NCI-H1930 (cell line): ENCODE measurements at regions not wholly inside any gene's neighbourhood (a gene's known extent, or its start where the extent isn't known, plus 50 kb on each side); places are given as distances from the start of the nearest gene placed in this dataset.
"Not testable (repeated sequence)": the region's sequence is repeated elsewhere in the genome, so short reads cannot be mapped to it uniquely, and the experiment has no call there.

Experiments
- DNase-seq, 2 experiments: peaks; one replicate each; lab custom pipeline; 2025; lab: John Stamatoyannopoulos, UW

DNA sequence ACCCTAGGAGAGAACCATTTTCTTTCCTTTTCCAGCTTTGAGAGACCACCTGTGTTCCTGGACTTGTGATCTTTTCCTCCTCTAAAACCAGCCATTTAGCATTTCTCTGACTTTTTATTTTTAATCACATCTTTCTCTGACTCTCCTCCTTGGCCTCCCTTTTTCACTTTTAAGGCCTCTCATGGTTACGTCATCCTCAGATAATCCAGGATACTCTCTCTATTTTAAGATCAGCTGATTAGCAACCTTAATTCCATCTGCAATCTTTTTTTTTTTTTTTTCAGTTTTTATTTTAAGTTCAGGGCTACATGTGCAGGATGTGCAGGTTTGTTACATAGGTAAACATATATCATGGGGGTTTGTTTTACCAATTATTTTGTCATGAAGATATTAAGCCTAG lies 54.0 kb downstream of the RFPL4B start:
- no peak for DNase-seq

DNA sequence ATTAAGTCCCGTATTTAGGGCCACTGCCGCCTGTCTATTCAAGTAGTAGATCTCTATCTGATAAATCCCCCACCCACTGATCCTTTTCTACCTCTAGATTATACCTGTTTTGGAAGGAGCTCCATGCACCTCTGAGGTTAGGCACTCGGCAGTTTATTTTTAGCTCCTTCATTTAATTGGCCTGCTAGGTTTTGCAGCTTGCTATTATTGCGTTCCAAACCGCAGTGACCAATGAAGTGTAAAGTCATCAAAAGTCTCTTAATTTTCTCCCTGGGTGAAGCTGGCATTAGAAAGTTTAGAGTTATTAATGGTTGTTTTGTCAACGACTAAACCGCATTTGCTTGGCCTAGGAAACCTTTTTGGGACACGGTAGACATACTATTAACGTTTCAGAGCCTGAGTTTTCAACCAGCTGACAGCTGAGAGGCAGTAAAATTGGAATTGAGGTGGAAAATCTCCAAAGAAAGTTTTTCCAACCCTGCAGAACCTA lies 60.0 kb downstream of the RFPL4B start:
- DNase-seq: no peak

DNA sequence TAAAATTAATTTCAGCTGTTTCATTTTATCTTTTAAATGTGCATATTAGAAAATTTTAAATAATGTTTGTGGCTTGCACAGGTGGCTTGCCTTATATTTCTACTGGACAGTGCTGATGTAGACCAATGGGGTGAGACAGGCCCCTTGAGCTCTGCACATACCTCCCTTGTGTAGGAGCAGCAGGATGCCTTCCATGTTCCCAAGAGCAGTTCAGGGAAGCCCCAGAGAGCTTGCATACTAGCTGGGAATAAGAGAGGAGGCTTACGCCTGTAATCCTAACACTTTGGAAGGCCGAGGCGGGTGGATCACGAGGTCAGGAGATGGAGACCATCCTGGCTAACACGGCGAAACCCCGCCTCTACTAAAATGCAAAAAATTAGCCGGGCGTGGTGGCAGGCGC lies 61.4 kb downstream of the RFPL4B start:
- no peak for DNase-seq

DNA sequence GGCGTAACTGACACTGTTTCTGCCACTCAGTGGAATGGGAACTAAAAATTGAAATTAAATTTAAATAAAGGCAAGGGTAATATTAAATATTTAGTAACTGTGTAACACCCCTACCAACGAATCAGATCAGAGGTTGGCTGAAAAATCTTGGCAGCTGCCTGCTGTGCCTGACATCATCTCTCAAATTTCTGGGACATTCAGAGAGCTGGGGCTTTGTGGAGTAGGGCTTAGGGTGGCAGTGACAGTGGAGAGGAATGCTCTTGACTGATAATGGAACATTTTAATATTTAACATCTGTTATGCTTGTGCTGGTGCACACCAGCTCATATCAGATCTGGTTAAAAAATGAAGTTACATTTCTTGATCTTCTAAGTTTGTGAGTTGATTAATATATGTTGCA lies 62.2 kb downstream of the RFPL4B start:
- DNase-seq: no peak

DNA sequence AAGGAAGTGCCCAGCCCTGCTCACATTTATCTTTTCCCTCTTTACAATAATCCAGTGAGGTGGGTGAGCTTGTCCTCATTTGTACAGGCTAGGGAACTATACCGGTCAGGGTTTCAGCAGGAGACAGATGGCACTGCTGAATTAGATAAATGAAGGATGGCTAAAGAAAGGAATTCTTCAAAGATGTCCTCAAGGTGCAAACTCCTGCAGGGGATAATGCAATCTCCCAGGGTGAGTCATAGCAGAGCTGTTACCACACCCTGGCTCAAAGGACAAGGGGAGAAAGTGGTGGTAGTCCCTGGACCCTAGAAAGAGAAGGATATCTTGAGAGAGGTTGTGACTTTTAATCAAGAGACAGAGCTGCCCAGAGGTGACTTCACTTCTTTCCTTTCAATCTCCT lies 66.7 kb downstream of the RFPL4B start:
- no peak for DNase-seq

DNA sequence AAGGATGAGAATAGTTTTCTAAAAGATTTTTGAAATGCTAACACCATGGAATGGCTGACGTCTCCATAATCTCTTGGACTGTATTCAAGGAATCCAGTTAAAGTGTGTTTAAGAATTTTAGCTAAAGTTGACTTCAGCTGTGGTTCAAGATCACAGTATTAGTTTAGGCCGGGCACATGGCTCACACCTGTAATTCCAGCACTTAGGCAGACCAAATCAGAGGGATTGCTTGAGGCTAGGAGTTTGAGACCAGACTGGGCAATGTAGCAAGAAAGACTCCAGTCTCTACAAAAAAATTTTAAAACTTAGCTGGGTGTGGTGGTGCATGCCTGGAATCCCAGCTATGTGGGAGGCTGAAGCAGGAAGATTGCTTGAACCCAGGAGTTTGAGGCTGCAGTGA lies 68.2 kb downstream of the RFPL4B start:
- no peak for DNase-seq

DNA sequence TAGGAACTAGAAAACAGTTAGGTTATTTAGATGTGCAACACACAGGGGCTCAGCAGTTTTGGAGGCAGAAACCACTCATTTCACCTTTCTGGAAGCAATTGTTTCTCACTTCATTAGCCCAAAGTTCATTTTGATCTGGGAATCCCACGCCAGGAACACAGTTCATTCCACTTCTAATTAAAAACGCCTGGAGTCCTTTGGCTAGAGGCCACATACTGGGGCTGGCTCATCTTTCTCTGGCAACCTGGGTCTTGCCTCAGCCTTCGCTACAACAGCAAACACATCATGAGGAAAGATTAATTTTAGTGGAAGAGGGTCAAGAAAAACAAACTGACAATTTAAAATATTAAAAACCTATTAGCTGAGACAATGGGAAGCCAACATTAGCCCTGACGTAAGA lies 69.7 kb downstream of the RFPL4B start:
- no peak for DNase-seq

DNA sequence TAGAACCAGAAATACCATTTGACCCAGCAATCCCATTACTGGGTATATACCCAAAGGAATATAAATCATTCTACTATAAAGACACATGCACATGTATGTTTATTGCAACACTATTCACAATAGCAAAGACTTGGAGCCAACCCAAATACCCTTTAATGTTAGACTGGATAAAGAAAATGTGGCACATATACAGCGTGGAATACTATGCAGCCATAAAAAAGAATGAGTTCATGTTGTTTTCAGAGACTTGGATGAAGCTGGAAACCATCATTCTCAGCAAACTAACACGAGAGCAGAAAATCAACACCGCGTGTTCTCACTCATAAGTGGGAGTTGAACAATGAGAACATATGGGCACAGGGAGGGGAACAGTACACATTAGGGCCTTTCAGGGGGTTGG lies 79.9 kb downstream of the RFPL4B start:
- not testable (repeated sequence) for DNase-seq

DNA sequence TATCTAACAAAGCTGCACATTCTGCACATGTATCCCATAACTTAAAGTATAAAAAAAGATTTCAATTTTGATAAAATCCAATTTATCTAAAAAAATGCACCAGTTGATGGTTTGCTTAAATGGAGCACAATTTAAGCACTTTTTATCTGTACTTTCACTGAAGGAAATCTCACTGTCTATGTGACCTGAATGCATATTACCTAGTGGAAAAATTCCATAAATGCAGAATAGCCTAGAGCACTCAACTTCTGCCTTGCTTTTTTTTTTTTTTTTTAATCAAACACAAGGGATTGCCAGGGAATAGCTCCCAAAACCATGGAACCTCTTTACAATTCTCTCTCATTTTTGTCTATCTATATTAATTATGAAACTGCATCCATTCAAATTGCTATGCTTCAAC lies 80.4 kb downstream of the RFPL4B start:
- DNase-seq: no peak

DNA sequence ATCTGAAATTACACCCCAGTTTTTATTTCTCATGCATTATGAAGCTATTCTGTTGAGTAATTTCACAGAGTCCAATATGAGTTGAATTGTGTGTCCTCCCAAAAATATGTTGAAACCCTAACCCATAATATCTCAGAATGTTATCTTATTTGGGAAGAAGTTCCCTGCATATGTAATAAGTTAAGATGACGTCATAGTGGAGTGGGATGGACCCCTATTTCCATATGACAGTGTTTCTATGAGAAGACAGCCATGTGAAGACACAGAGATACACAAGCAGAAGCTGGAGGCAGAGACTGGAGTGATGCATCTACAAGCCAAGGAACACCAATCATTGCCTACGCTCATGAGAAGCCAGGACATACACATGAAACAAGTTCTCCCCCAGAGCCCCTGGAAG lies 81.3 kb downstream of the RFPL4B start:
- DNase-seq: no peak

DNA sequence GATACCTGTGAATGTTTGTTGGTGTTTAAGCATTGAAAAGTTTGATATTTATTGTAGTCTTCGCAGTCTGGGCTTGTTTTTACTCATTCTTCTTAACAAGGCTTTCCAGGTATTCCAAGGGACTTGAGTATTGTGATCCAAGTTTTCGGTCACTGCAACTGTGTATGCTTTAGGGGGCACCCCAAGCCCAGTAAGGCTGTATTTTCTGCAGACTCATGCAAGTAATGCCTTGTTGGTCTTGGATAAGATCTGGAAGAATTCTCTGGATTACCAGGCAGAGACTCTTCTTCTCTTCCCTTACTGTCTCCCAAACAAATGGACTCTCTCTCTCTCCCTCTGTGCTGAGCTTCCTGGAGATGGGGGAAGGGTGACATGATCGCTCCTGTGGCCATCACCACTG lies 82.1 kb downstream of the RFPL4B start:
- DNase-seq: peak in 1 of 2 experiments; percentile 2

DNA sequence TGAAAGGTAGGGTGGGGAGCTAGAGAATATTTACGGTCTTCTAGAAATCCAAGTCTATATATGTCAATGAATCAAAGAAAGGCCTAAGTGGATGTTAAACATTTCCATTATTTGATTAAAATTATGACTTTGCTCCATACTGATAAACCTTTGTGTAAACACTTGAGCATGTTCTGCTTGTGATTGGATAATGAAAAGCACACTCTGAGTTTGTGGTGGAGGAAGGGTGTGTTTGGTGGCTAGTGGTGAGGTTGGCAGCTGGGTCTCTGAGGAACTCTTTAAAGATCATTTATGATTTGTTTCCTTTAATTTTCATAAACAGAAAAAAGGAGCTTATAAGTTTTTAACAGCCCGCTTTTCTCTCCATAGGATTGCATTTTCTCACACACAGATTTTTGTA lies 84.7 kb downstream of the RFPL4B start:
- no peak for DNase-seq

DNA sequence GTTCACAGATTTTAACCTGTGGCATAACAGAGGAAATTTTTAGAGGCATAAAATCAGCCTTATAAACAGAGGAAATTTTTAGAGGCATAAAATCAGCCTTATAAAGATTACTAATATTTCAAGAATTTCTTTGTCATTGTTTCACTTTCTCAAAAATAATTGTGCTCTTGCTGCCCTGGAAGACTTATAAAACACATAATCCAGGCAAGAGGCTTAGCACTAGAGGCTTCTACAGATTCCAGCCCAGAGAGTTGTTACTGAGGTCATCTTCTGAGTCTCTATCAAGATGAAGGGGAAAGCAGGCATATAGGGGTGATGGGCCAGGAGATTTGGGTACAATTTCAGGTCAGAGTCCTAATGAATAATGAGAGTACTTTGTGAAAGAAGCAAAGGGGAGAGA lies 85.7 kb downstream of the RFPL4B start:
- no peak for DNase-seq

DNA sequence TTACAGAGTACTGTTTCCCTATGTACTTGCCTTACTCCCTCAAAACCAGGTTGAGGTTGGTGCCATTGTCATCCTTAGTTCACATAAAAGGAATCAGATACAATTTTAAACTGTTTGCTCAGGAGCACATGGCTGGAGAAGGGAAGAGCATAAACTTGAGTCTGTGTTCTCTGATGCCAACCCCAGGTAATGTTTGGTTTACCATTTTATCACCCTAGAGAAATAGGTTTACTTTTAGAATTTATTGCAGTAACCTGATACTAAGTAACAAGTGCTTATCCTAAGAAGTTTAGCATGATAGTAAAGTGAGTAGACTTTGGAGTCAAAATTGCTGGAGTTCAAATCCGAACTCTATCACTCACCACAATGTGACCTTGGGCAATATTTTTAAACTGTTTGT lies 86.3 kb downstream of the RFPL4B start:
- peak in 1 of 2 experiments; percentile 45 for DNase-seq

DNA sequence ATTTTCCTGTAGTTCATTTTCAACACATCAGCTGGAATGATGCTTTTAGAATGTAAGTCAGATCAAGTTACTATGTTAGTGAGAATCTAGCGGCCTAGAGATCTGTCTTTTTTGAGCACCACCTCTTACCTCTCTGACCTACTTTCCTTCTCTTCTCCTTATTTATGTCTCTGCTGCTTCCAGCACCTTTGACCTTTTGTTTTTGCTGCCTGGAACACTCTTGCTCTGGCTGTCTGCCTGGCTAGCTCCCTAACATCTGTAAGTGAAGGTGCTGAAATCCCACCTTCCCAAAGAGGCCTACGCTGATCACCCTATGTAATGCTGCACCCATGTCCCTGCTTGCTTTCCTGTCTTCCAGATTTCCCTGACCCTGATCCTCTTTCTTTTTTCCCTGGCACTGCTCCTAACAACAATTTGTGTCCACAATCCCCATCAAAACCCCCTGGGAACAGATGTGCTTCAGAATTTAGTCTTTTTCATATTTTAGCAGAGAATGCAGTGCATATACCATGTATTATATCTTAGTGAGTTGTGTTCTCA lies 87.8 kb downstream of the RFPL4B start:
- DNase-seq: no peak

DNA sequence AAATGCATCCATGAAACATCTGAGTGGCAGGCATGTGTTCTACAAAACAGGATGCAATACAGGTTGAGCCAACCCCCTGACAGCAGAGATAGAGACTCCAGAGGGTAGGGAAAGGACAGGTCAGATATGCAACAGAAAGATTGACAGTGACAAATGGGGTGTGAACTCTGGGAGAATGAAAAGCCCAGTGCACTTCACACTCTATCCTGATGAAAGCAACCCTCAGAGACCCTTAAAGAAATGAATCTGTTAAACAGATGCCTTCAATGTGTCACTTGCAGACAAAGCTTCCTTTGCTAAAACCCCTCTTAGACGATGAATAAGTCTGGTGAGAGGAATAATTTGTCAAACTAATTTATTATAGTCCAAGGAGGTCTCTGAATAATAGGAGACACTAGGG lies 89.9 kb downstream of the RFPL4B start:
- DNase-seq: no peak

DNA sequence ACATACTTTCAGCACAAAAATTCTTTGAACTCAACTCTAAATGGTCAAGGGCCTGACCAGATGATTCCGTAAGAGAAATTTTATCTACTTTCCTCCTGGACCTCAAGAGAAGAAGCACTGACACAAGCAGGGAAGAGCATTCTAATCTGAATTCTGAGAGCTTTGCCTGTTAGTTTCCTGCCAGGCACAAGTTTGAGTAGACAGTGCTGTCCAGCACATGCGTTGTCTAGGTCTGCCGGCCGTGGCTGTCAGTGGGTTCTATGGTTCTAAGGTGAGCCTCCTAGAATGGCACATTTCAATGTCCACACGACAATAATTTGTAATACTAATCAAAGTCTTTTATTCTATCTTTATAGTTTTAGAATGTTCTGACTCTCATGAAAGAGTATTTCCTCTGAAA lies 91.9 kb downstream of the RFPL4B start:
- no peak for DNase-seq

DNA sequence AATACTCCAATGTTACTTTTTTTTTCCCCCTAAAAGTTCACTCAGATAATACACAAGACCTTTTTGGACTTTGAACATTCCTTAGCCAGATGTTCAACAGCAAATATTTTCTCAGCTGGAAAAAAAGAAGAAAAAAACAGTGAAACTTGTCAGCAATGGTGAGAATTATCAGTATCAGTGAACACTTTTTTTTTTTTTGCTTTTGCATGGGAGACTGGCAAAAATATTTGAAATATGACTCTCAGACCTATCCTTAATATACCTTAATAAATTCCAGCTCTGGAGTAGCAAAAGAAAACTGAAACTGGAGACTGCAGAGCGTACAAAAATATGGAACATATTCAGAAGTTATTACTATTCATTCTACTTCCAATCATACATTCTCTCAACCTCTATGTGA lies 92.3 kb downstream of the RFPL4B start:
- DNase-seq: no peak

DNA sequence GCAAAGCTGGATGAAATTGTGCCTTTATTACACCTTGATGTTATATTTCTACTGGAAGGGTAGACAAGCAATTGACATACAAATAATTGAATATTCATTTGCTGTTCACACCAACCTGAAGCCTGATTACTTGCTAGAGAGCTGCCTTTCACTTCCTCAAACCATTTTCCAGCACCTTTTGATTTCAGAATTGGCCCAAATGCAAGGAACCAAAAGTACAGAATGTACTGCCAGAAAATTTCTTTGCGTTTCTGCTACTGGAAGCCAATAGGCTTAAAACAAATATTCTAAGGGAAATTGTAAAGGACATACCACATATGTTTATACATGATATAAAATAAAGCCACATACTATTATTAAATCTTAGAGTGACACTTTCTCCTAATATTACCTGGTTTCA lies 94.5 kb downstream of the RFPL4B start:
- no peak for DNase-seq

DNA sequence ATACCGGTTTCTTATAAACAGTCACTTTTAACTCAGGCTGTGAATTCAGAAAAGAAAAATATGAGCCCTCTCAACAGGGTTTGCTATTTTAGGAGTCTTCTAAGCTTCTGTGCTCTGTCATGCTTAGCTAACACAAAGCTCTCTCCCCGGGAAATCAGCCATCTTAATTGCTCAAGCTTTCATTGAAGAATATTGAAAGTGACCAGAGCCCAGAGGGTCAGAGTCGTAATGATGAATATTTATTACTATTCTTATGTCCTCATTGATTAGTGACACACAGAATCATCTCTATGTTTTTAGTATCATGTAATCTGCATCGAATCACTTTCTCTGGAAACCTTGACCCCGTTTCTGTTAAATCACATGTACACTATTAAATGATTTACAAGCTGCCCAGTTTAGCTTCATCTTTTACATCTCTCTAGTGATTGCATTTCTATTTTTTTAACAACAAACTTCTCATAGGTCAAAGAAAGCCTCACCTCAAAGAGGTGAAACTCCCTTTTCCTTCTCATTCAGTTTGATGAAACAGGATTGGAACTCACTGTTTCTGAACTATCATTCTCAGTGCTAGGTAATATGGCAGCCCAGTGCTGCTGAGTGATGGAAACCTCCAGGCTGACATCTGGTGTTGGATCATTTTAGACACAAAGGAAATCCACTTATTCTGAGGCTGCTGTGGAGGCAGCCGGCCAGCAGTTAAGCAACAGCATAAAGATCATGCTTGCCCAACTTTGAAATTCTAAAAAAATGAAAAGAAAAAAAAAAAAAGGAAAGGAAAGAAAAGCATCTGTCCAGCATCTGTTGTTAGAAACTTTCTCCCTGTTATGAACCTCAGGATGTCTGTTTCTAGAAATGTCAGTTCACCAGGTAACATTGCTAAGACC lies 96.3 kb downstream of the RFPL4B start:
- no peak for DNase-seq

DNA sequence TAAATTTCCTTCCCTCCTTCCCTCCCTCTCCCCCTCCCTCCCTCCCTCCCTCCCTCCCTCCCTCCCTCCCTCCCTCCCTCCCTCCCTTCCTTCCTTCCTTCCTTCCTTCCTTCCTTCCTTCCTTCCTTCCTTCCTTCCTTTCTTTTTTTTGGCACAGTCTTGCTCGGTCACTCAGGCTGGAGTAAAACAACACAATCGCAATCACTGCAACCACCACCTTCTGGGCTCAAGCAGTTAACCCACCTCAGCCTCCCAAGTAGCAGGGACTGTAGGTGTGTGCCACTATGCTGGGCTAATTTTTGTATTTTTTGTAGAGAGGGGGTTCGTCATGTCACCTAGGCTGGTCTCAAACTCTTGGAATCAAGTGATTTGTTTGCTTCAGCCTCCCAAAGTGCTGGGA lies 101.7 kb downstream of the RFPL4B start:
- DNase-seq: not testable (repeated sequence)

DNA sequence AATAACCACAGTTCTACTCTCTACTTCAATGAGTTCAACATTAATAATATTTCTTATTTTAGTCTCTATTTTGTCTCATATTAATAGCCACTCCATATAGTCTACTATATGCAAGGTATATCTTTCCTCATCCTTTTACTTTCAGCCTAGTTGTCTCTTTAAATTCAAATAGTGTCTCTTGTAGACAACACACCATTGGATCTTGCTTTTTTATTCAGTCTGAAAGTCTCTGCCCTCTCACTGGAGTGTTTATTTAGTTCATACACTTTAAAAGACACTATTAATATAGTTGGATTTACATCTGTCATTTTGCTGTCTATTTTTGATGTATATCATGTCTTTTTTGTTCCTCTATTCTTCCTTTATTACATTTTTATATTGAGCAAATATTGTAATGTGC lies 103.5 kb downstream of the RFPL4B start:
- no peak for DNase-seq

DNA sequence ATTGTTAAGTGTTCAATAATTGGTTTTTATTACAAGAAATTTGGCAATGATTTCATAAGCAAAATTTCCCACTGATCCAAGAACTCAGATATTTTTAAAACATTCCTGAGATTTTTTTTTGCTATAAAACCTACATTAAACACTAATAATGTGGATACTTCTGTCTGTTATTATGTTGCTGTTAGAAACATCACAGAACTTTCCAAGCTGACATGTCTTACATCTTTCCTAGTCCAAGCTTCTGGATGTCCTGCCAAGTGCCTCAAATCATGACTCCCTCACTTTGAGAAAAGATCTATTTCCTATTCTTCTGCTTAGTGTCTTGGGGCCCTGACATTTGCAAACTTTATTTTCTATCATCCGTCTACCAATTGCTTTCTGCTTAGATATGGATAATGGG lies 110.8 kb downstream of the RFPL4B start:
- no peak for DNase-seq
